ENCODE measurements at regions not wholly inside any gene's neighbourhood (a gene's known extent, or its start where the extent isn't known, plus 50 kb on each side); places are given as distances from the start of the nearest gene placed in this dataset.

DNA sequence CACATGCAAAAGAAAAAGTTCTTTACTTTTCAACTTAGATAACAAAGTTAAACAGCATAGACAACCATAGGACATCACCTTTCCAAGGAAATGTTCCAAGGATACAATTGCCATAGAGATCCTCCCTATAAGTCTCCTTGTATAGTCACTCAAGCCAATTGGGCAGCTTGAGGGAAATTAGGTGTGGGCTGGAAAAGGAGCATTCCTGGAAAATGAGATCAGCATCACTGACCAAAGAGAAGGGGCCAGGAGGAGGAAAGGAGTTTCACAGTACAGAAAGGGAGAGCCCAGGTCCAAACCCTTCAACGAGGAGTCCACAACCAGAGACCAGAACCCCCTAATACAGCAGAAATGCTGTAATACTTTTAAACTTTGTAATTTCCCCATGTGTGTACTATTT, 91.5 kb upstream of the PPARGC1A start:
- TF ChIP-seq, protein P1, sequence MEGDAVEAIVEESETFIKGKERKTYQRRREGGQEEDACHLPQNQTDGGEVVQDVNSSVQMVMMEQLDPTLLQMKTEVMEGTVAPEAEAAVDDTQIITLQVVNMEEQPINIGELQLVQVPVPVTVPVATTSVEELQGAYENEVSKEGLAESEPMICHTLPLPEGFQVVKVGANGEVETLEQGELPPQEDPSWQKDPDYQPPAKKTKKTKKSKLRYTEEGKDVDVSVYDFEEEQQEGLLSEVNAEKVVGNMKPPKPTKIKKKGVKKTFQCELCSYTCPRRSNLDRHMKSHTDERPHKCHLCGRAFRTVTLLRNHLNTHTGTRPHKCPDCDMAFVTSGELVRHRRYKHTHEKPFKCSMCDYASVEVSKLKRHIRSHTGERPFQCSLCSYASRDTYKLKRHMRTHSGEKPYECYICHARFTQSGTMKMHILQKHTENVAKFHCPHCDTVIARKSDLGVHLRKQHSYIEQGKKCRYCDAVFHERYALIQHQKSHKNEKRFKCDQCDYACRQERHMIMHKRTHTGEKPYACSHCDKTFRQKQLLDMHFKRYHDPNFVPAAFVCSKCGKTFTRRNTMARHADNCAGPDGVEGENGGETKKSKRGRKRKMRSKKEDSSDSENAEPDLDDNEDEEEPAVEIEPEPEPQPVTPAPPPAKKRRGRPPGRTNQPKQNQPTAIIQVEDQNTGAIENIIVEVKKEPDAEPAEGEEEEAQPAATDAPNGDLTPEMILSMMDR (IDR thresholded peaks at IDR 0.05): no peak
- TF ChIP-seq POLR2A (IDR thresholded peaks at IDR 0.05): no peak
